ENCODE measurements at regions not wholly inside any gene's neighbourhood (a gene's known extent, or its start where the extent isn't known, plus 50 kb on each side); places are given as distances from the start of the nearest gene placed in this dataset.

- TF ChIP-seq EZH2 (IDR thresholded peaks at IDR 0.05; ENCODE audit: insufficient read depth, low read length): no peak
- no peak for TF ChIP-seq CTCF (IDR thresholded peaks at IDR 0.05; ENCODE audit: insufficient read depth, low read depth, low read length)
Observed at GRCh38 chr3:59632760-59633573, 583.1 kb upstream of the CFAP20DC start.
